HG02970 (cell line): ENCODE measurements at regions not wholly inside any gene's neighbourhood (a gene's known extent, or its start where the extent isn't known, plus 50 kb on each side); places are given as distances from the start of the nearest gene placed in this dataset.

Source experiments
- ATAC-seq: cut with Tn5 transposase; IDR thresholded peaks from one replicate; pipeline ENCODE4 v1.9.1; 2021; ENCODE audit warnings: mild to moderate bottlenecking, moderate library complexity, moderate number of reproducible peaks; ENCODE audit not compliant: unreplicated experiment, low FRiP score

GRCh38 chr10:24156686-24157085 is 52.3 kb upstream of the KIAA1217 start:
- ATAC-seq: no peak

GRCh38 chr10:24157567-24157966 is 51.4 kb upstream of the KIAA1217 start:
- no peak for ATAC-seq
